Lung (tissue), 11 donors: ENCODE measurements at regions not wholly inside any gene's neighbourhood (a gene's known extent, or its start where the extent isn't known, plus 50 kb on each side); places are given as distances from the start of the nearest gene placed in this dataset.

Experiments
- ATAC-seq: fragments of 200-7000 bp; cut with Tn5 transposase; one replicate; pipeline ENCODE4 v1.9.1; 2020; ENCODE audit warnings: moderate number of reproducible peaks; ENCODE audit not compliant: insufficient read depth, low FRiP score
- DNase-seq, 3 donors: peaks; one replicate each; pipeline ENCODE4 v3.0.0-alpha.2; 2013 to 2017
- H3K27ac ChIP-seq, 2 donors: one replicate each; pipeline ENCODE4 v1.5.1; 2013; ENCODE audit warnings: mild to moderate bottlenecking in 2 of 2, moderate library complexity in 2 of 2, control low read depth in 1 of 2, inconsistent platforms in 1 of 2, low read depth in 1 of 2, low read length in 1 of 2
- H3K27me3 ChIP-seq, 3 donors: one replicate each; pipeline ENCODE4 v1.5.1; 2013; ENCODE audit warnings: low read length in 2 of 3; ENCODE audit not compliant: control insufficient read depth in 3 of 3, insufficient read depth in 3 of 3
- H3K36me3 ChIP-seq, 4 donors: one replicate each; pipeline ENCODE4 v1.5.1; 2013; ENCODE audit warnings: low read length in 4 of 4, mild to moderate bottlenecking in 1 of 4, moderate library complexity in 1 of 4; ENCODE audit not compliant: control insufficient read depth in 4 of 4, insufficient read depth in 4 of 4
- H3K4me1 ChIP-seq, 5 donors: one replicate each; pipeline ENCODE4 v1.5.1; 2013; ENCODE audit warnings: low read length in 5 of 5, mild to moderate bottlenecking in 2 of 5, moderate library complexity in 1 of 5; ENCODE audit not compliant: control insufficient read depth in 5 of 5, insufficient read depth in 5 of 5
- H3K4me3 ChIP-seq: one replicate; pipeline ENCODE4 v1.5.1; 2013; ENCODE audit warnings: mild to moderate bottlenecking, control low read depth, moderate library complexity
- H3K9ac ChIP-seq, 2 donors: one replicate each; pipeline ENCODE4 v1.5.1; 2013; ENCODE audit warnings: low read length in 2 of 2, control low read depth in 1 of 2; ENCODE audit not compliant: insufficient read depth in 1 of 2
- H3K9me3 ChIP-seq, 4 donors: one replicate each; pipeline ENCODE4 v1.5.1; 2013; ENCODE audit warnings: low read length in 3 of 4, mild to moderate bottlenecking in 1 of 4, moderate library complexity in 1 of 4; ENCODE audit not compliant: control insufficient read depth in 4 of 4, insufficient read depth in 3 of 4
- CTCF ChIP-seq: IDR thresholded peaks from 2 replicates; pipeline ENCODE4 v1.5.1; 2012; ENCODE audit warnings: mild to moderate bottlenecking; ENCODE audit errors: control extremely low read depth, extremely low read depth
- WGBS, 2 donors: extraction: QIAGEN DNeasy Blood & Tissue Kit; methylation state at CpG; one replicate each; pipeline ENCODE4 v1.1.7; 2013; 5-methylcytosine and 5-hydroxymethylcytosine counted together
- donor health status: control.
- donor health status: control.
- donor health status: Bipolar disorder and iron deficiency.
- donor health status: healthy.
- donor health status: DM: yes; HTN: yes; CAD: no.

GRCh38 chr11:109012991-109013390, 348.1 kb downstream of the DDX10 start:
- ATAC-seq (no peak), DNase-seq (no peak)
- WGBS, 2 donors: 85 to 86% methylated on average over 4 of the region's 4 CpGs
- no peak overlapping the region for H3K4me3 ChIP-seq
- H3K36me3 ChIP-seq: no peaks in the 10 kb centered on the region
- no peak overlapping the region for H3K9ac ChIP-seq
- H3K9me3 ChIP-seq: peaks cover 0 to 4% (median 0%) of the 10 kb centered on the region in 4 donors
- H3K27ac ChIP-seq: no peak overlapping the region
- no peaks in the 10 kb centered on the region for H3K4me1 ChIP-seq
- no peak for TF ChIP-seq CTCF
- no peaks in the 10 kb centered on the region for H3K27me3 ChIP-seq

GRCh38 chr11:109015283-109015682, 350.4 kb downstream of the DDX10 start:
- Histone ChIP-seq H3K36me3 (no peaks in the 10 kb centered on the region), H3K9ac (no peak overlapping the region), H3K27me3 (no peaks in the 10 kb centered on the region), H3K27ac (no peak overlapping the region), H3K4me1 (no peaks in the 10 kb centered on the region), H3K9me3 (no peaks in the 10 kb centered on the region), H3K4me3 (no peak overlapping the region)
- ATAC-seq (no peak), DNase-seq (no peak)
- TF ChIP-seq CTCF: no peak
- 85 to 92% methylated on average over 5 of the region's 5 CpGs for WGBS, 2 donors

GRCh38 chr11:109016724-109017123, 351.9 kb downstream of the DDX10 start:
- no peak for TF ChIP-seq CTCF
- no peaks in the 10 kb centered on the region for H3K27me3 ChIP-seq
- 20 to 65% methylated on average over 1 of the region's 1 CpG for WGBS, 2 donors
- H3K4me3 ChIP-seq: no peak overlapping the region
- DNase-seq (no peak), ATAC-seq (no peak)
- no peaks in the 10 kb centered on the region for H3K4me1 ChIP-seq
- H3K36me3 ChIP-seq: no peaks in the 10 kb centered on the region
- no peak overlapping the region for H3K27ac ChIP-seq
- H3K9ac ChIP-seq: no peak overlapping the region
- peaks cover 0 to 2% (median 0%) of the 10 kb centered on the region in 4 donors for H3K9me3 ChIP-seq

GRCh38 chr11:109017489-109017888, 352.6 kb downstream of the DDX10 start:
- Histone ChIP-seq H3K27me3 (no peaks in the 10 kb centered on the region), H3K4me3 (no peak overlapping the region), H3K4me1 (no peaks in the 10 kb centered on the region), H3K27ac (no peak overlapping the region), H3K9ac (no peak overlapping the region), H3K9me3 (peaks cover 0 to 2% (median 0%) of the 10 kb centered on the region in 4 donors), H3K36me3 (no peaks in the 10 kb centered on the region)
- ATAC-seq: no peak
- no peak for DNase-seq
- WGBS, 2 donors: 93 to 96% methylated on average over 6 of the region's 6 CpGs
- TF ChIP-seq CTCF: no peak
